ENCODE measurements at regions not wholly inside any gene's neighbourhood (a gene's known extent, or its start where the extent isn't known, plus 50 kb on each side); places are given as distances from the start of the nearest gene placed in this dataset.

- Histone ChIP-seq H3K9me3 (no peaks in the 10 kb centered on the region), H3K27ac (no peak overlapping the region), H3K4me3 (no peak overlapping the region), H3K36me3 (no peaks in the 10 kb centered on the region), H3K4me1 (no peaks in the 10 kb centered on the region), H3K27me3 (no peaks in the 10 kb centered on the region)
- intact Hi-C loops (cut with DNase I), result no loop called here
- ATAC-seq (no peak), DNase-seq (no peak)
- TF ChIP-seq CTCF (IDR thresholded peaks at IDR 0.05), result no peak
Measured at GRCh38 chr14:51561141-51561540, 90.6 kb upstream of the FRMD6 start.

GRCh38 chr14:51562816-51563215, 88.9 kb upstream of the FRMD6 start:
- no peak for DNase-seq
- H3K27me3 ChIP-seq, result no peaks in the 10 kb centered on the region
- no peaks in the 10 kb centered on the region for H3K9me3 ChIP-seq
- no peak for ATAC-seq
- H3K27ac ChIP-seq, result no peak overlapping the region
- intact Hi-C loops (cut with DNase I), result no loop called here
- no peaks in the 10 kb centered on the region for H3K36me3 ChIP-seq
- H3K4me3 ChIP-seq, result no peak overlapping the region
- no peaks in the 10 kb centered on the region for H3K4me1 ChIP-seq
- TF ChIP-seq CTCF (IDR thresholded peaks at IDR 0.05), result no peak

- Histone ChIP-seq H3K9me3 (no peaks in the 10 kb centered on the region), H3K4me3 (no peak overlapping the region), H3K36me3 (no peaks in the 10 kb centered on the region), H3K27me3 (no peaks in the 10 kb centered on the region), H3K27ac (no peak overlapping the region), H3K4me1 (no peaks in the 10 kb centered on the region)
- intact Hi-C loops (cut with DNase I), result no loop called here
- ATAC-seq, result no peak
- no peak for DNase-seq
- TF ChIP-seq CTCF (IDR thresholded peaks at IDR 0.05), result no peak
Measured at GRCh38 chr14:51563560-51563959, 88.2 kb upstream of the FRMD6 start.

- no peaks in the 10 kb centered on the region for H3K36me3 ChIP-seq
- TF ChIP-seq CTCF (IDR thresholded peaks at IDR 0.05), result no peak
- H3K4me1 ChIP-seq, result no peaks in the 10 kb centered on the region
- H3K27me3 ChIP-seq, result no peaks in the 10 kb centered on the region
- intact Hi-C loops (cut with DNase I), result no loop called here
- DNase-seq, result no peak
- H3K9me3 ChIP-seq, result no peaks in the 10 kb centered on the region
- ATAC-seq, result no peak
- H3K27ac ChIP-seq, result no peak overlapping the region
- no peak overlapping the region for H3K4me3 ChIP-seq
Measured at GRCh38 chr14:51564460-51564859, 87.2 kb upstream of the FRMD6 start.

- intact Hi-C loops (cut with DNase I), result no loop called here
- H3K9me3 ChIP-seq, result no peaks in the 10 kb centered on the region
- H3K36me3 ChIP-seq, result no peaks in the 10 kb centered on the region
- H3K27ac ChIP-seq, result no peak overlapping the region
- no peak for DNase-seq
- H3K4me3 ChIP-seq, result no peak overlapping the region
- ATAC-seq, result no peak
- no peaks in the 10 kb centered on the region for H3K4me1 ChIP-seq
- no peak for TF ChIP-seq CTCF (IDR thresholded peaks at IDR 0.05)
- H3K27me3 ChIP-seq, result no peaks in the 10 kb centered on the region
Measured at GRCh38 chr14:51564986-51565604, 86.6 kb upstream of the FRMD6 start.
